Activated naive CD8-positive, alpha-beta T cell (primary cell): ENCODE measurements at regions not wholly inside any gene's neighbourhood (a gene's known extent, or its start where the extent isn't known, plus 50 kb on each side); places are given as distances from the start of the nearest gene placed in this dataset.

Experiments
- H3K27ac Mint-ChIP-seq: one replicate; pipeline ENCODE4 v1.8.0; 2021; ENCODE audit warnings: mixed read lengths
- H3K27me3 Mint-ChIP-seq: one replicate; pipeline ENCODE4 v1.8.0; 2021; ENCODE audit warnings: mixed read lengths
- H3K36me3 Mint-ChIP-seq: one replicate; pipeline ENCODE4 v1.8.0; 2021; ENCODE audit warnings: mixed read lengths
- H3K4me1 Mint-ChIP-seq: one replicate; pipeline ENCODE4 v1.8.0; 2021; ENCODE audit warnings: low read depth, mixed read lengths
- H3K4me3 Mint-ChIP-seq: one replicate; pipeline ENCODE4 v1.8.0; 2021; ENCODE audit warnings: mild to moderate bottlenecking, mixed read lengths
- H3K9me3 Mint-ChIP-seq: one replicate; pipeline ENCODE4 v1.8.0; 2021; ENCODE audit warnings: low read depth, mixed read lengths

- H3K36me3 Mint-ChIP-seq = no peaks in the 10 kb centered on the region
- no peak overlapping the region for H3K27ac Mint-ChIP-seq
- no peaks in the 10 kb centered on the region for H3K4me1 Mint-ChIP-seq
- H3K27me3 Mint-ChIP-seq = no peaks in the 10 kb centered on the region
- H3K9me3 Mint-ChIP-seq = no peaks in the 10 kb centered on the region
- no peak overlapping the region for H3K4me3 Mint-ChIP-seq
These were observed 116.4 kb downstream of the RFC3 start for GRCh38 chr13:33934343-33934742.

DNA sequence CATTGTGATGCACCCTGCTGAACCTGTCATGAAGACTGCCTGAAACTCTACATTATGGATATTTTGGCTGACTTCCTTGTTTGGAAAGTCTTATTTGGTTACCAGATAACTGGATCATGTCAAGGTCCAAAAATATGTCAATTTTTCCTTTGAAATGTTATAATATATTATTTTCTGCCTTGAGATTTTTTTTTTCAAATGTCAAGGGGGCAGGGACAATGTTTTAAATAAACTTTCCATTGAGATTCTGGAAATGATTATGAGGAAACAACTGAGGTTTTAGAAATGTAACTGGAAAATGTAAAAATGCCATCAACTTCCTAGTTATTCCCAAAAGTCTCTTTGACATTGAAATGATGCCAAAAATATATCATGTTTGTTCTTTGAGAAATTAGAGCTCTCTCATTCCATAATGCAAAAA is 117.0 kb downstream of the RFC3 start:
- H3K4me3 Mint-ChIP-seq = no peak overlapping the region
- no peaks in the 10 kb centered on the region for H3K4me1 Mint-ChIP-seq
- H3K27me3 Mint-ChIP-seq = no peaks in the 10 kb centered on the region
- no peaks in the 10 kb centered on the region for H3K9me3 Mint-ChIP-seq
- no peaks in the 10 kb centered on the region for H3K36me3 Mint-ChIP-seq
- no peak overlapping the region for H3K27ac Mint-ChIP-seq

- Mint-ChIP-seq H3K27ac (no peak overlapping the region), H3K36me3 (no peaks in the 10 kb centered on the region), H3K4me1 (no peaks in the 10 kb centered on the region), H3K27me3 (no peaks in the 10 kb centered on the region), H3K4me3 (no peak overlapping the region), H3K9me3 (no peaks in the 10 kb centered on the region)
These were observed 118.0 kb downstream of the RFC3 start for GRCh38 chr13:33935969-33936368.

DNA sequence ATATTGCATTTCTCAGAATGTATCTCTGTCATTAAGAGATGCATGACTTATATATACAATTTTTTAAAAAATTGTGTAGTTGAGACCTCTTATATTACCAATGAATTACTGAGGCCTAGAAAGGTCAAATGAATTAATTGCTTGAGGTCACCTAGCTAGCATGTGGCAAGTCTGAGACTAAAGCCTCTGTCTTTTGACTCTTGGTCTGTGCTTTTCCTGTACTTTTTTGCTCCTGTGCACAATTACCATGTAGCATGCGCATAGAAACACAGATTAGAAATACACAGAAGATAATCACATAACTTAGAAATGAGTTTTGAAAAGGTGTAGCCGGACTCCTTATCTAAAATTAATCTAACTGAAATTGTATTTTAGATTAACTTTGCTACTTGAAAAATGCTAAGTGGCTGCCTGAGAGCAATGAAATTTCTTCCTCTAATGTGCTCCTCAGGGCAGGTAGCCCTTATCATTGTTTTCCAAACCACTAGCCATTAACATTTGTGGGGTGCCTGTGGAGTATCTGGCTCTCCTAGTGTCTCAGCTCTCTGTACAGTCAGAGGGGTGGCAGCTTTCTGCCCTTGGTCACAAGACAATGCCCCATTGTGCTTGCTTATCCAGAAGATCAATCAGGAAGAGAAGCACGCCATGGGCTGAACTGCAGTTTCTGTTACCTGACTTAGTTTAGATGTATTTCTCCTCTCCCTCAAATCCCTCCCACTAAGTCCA is 119.6 kb downstream of the RFC3 start:
- Mint-ChIP-seq H3K9me3 (no peaks in the 10 kb centered on the region), H3K36me3 (no peaks in the 10 kb centered on the region), H3K27me3 (no peaks in the 10 kb centered on the region), H3K4me1 (no peaks in the 10 kb centered on the region), H3K4me3 (no peak overlapping the region), H3K27ac (no peak overlapping the region)

GRCh38 chr13:33940256-33940655 is 122.3 kb downstream of the RFC3 start:
- no peak overlapping the region for H3K27ac Mint-ChIP-seq
- H3K4me1 Mint-ChIP-seq = no peaks in the 10 kb centered on the region
- no peak overlapping the region for H3K4me3 Mint-ChIP-seq
- H3K27me3 Mint-ChIP-seq = no peaks in the 10 kb centered on the region
- no peaks in the 10 kb centered on the region for H3K36me3 Mint-ChIP-seq
- H3K9me3 Mint-ChIP-seq = no peaks in the 10 kb centered on the region

GRCh38 chr13:33940898-33941297 is 122.9 kb downstream of the RFC3 start:
- no peak overlapping the region for H3K4me3 Mint-ChIP-seq
- H3K9me3 Mint-ChIP-seq = no peaks in the 10 kb centered on the region
- no peaks in the 10 kb centered on the region for H3K27me3 Mint-ChIP-seq
- no peaks in the 10 kb centered on the region for H3K4me1 Mint-ChIP-seq
- no peak overlapping the region for H3K27ac Mint-ChIP-seq
- peaks cover 4% of the 10 kb centered on the region for H3K36me3 Mint-ChIP-seq

DNA sequence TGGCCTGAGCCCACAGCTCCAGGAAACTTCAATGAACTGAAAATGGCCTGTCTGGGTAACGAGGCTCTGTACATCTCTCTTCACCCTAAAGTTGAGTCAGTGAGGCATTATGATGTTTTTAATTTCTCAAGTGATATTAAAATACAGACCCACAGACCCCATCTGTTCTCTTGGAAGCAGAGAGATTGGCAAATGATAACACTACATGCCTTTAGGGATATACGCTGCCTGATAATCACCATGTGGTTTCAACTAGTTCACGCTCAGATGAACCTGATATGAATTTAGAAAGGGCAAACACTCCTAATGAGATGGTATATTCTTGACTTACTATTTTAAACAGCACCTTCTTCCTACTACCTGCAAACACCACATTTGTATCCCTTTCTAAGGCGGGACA is 127.5 kb downstream of the RFC3 start:
- Mint-ChIP-seq H3K4me1 (no peaks in the 10 kb centered on the region), H3K27ac (no peak overlapping the region), H3K4me3 (no peak overlapping the region), H3K9me3 (no peaks in the 10 kb centered on the region), H3K27me3 (no peaks in the 10 kb centered on the region), H3K36me3 (peaks cover 4% of the 10 kb centered on the region)

DNA sequence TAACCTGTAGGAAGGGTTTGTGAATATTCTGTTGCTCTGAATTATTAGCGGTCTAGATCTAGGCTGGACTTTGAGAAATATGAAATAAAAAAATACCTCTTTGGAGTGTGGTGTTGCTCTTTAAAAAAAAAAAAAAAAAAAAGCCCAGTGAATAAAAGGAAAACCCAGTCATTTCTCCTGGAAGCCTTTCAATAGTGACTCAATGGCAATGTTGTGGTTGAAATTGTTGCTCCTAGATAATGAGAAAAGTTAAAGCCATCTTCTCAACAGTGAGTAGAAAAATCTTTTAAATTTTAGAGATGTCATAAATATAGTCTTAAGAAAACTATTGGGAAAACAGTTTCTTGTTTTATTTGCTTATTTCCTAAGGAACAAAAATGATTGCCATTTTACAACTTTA is 135.3 kb downstream of the RFC3 start:
- H3K27ac Mint-ChIP-seq = no peak overlapping the region
- no peaks in the 10 kb centered on the region for H3K4me1 Mint-ChIP-seq
- no peaks in the 10 kb centered on the region for H3K9me3 Mint-ChIP-seq
- no peaks in the 10 kb centered on the region for H3K36me3 Mint-ChIP-seq
- no peak overlapping the region for H3K4me3 Mint-ChIP-seq
- H3K27me3 Mint-ChIP-seq = no peaks in the 10 kb centered on the region

GRCh38 chr13:33953781-33954180 is 135.8 kb downstream of the RFC3 start:
- Mint-ChIP-seq H3K9me3 (no peaks in the 10 kb centered on the region), H3K4me1 (no peaks in the 10 kb centered on the region), H3K36me3 (no peaks in the 10 kb centered on the region), H3K27ac (no peak overlapping the region), H3K4me3 (no peak overlapping the region), H3K27me3 (no peaks in the 10 kb centered on the region)

- Mint-ChIP-seq H3K27me3 (no peaks in the 10 kb centered on the region), H3K36me3 (no peaks in the 10 kb centered on the region), H3K9me3 (no peaks in the 10 kb centered on the region), H3K4me1 (no peaks in the 10 kb centered on the region), H3K4me3 (no peak overlapping the region), H3K27ac (no peak overlapping the region)
These were observed 138.4 kb downstream of the RFC3 start for GRCh38 chr13:33956346-33956745.

DNA sequence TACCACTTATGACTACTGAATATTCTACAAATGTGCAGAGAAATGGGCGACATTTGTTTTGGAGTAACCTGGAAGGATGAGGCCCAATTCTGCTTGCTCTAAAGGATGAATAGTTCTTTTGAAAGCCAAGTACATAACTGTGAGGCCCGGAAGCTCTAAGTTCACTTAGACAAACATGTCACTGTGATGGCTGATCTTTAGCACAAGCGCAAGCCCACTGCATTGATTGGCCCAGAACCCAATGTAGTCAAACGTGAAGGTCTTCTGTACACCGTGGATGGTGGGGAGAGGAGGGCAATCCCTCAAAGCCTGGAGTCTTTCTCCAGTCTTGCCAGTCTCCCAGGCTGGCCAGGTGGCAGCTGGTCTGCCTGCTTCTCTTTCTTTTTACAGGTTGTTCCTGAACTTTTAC is 139.6 kb downstream of the RFC3 start:
- no peaks in the 10 kb centered on the region for H3K36me3 Mint-ChIP-seq
- H3K27me3 Mint-ChIP-seq = no peaks in the 10 kb centered on the region
- no peaks in the 10 kb centered on the region for H3K9me3 Mint-ChIP-seq
- no peaks in the 10 kb centered on the region for H3K4me1 Mint-ChIP-seq
- no peak overlapping the region for H3K4me3 Mint-ChIP-seq
- no peak overlapping the region for H3K27ac Mint-ChIP-seq

GRCh38 chr13:33958964-33959363 is 141.0 kb downstream of the RFC3 start:
- Mint-ChIP-seq H3K36me3 (peaks cover 3% of the 10 kb centered on the region), H3K9me3 (no peaks in the 10 kb centered on the region), H3K4me3 (no peak overlapping the region), H3K27me3 (no peaks in the 10 kb centered on the region), H3K4me1 (no peaks in the 10 kb centered on the region), H3K27ac (no peak overlapping the region)

- Mint-ChIP-seq H3K27me3 (no peaks in the 10 kb centered on the region), H3K9me3 (peaks cover 6% of the 10 kb centered on the region), H3K4me1 (no peaks in the 10 kb centered on the region), H3K36me3 (peaks cover 3% of the 10 kb centered on the region), H3K4me3 (no peak overlapping the region), H3K27ac (no peak overlapping the region)
These were observed 145.2 kb downstream of the RFC3 start for GRCh38 chr13:33963134-33963533.

DNA sequence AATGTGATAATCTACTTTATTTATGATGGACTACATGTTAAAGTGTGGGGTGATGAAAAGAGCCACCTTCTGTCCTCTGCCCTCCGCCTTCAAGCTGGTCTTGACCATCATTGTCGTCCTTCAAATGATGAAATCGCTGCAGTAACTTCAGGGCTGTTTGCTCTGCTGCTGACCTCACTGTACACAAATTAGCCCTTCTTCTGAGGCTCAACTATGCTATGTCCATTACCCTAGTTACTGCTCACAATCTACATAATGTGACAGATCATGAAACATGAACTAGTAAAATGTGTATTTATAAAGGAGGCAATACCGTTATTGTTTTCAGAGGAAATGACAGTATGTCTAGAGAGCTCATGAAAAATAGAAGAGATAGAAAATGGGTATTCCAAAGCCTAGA is 145.9 kb downstream of the RFC3 start:
- peaks cover 3% of the 10 kb centered on the region for H3K36me3 Mint-ChIP-seq
- no peak overlapping the region for H3K4me3 Mint-ChIP-seq
- H3K4me1 Mint-ChIP-seq = no peaks in the 10 kb centered on the region
- no peak overlapping the region for H3K27ac Mint-ChIP-seq
- H3K27me3 Mint-ChIP-seq = no peaks in the 10 kb centered on the region
- peaks cover 6% of the 10 kb centered on the region for H3K9me3 Mint-ChIP-seq

GRCh38 chr13:33968520-33969507 is 150.9 kb downstream of the RFC3 start:
- Mint-ChIP-seq H3K27ac (no peak overlapping the region), H3K36me3 (peaks cover 5% of the 10 kb centered on the region), H3K4me1 (no peaks in the 10 kb centered on the region), H3K9me3 (peaks cover 12% of the 10 kb centered on the region), H3K4me3 (no peak overlapping the region), H3K27me3 (no peaks in the 10 kb centered on the region)
